ENCODE measurements at regions not wholly inside any gene's neighbourhood (a gene's known extent, or its start where the extent isn't known, plus 50 kb on each side); places are given as distances from the start of the nearest gene placed in this dataset.
A peak's percentile ranks its signal among the peaks of the same experiment; 100 is the strongest.

DNA sequence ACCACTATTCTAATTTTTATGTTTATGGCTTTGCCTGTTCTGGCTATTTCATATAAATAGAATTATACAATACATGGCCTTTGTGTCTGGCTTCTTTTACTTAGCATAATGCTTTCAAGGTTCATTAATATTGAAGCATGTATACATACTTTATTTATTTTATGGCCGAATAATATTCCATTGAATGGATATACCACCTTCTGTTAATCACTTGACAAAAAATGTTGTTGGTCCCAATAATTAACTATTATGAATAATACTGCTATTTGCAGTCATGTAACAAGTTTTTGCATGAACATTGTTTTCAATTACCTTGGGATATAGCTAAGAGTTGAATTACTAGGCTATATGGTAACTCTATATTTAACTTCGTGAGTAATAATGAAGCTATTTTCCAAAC is 767.5 kb downstream of the INHBA start:
- DNase-seq (ENCODE audit: low read depth) = no peak

DNA sequence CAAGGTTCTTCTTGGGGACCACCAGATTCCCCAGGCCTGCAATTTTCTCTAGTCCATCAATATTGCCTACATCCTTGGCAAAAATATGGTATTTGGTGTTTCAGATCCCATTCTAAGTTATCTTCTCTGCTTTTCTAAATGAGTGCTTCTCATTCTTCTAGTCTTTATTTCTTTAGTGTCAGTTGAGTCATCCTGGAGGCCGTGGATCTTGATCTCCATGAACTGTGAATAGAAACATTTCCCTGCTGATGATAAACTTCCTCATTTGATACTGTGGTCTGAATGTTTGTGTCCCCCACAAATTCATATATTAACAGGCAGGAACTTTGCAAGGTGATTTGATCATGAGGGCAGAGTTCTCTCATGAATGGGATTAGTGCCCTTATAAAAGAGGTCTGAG is 779.3 kb downstream of the INHBA start:
- DNase-seq (ENCODE audit: low read depth) = peak; percentile 67

DNA sequence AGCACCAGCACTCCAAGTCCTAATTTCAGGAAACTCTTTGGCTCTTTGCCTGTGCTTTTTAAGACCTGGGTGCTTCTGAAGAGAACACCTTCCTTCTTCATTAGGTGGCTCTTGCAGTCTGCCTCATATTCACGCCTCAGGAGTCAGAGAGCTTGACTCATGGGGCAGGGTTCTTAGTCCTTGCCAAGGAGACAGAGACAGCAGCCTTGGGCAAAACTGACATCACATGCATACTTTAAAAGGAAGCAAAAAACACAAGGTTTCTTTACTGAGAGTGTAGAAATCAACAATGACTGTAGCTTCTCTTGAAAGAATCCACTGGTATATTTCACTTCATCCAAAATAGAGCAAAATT is 780.6 kb downstream of the INHBA start:
- DNase-seq (ENCODE audit: low read depth) = peak; percentile 95

DNA sequence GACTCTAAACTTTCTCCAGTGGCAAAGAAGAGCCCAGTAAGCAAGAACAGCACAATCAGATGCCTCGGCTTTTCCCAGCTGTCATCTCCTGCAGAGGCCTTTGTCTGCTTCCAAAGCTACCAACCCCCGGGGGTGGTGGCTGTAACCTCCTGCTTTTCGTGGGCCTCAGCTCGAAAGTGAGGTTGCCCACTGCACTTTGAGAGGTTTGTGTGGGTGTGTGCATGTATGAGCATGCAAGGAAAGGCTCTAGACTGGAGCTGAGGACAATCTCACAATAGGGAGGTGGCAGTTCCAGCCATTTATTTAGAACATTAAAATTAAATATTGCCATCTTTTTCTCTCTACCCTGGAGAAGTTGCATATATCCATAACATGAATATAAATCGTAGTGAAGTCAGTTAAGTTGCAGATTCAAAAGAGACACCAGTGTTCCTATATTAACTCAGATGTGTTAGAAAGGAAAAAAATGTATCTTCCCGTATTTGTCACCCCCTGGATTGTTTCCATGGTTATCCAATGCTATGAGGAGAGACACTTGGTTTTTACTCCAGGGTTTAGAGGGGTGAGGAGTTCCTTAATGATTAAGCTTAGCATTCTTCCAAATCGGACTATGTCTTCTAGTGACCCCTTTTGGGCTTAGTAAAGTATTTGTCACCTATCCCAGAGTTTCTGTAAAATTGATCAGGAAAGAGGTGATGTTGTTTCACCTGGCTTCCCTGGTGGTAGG is 781.1 kb downstream of the INHBA start:
- DNase-seq (ENCODE audit: low read depth) = peak; percentile 32

DNA sequence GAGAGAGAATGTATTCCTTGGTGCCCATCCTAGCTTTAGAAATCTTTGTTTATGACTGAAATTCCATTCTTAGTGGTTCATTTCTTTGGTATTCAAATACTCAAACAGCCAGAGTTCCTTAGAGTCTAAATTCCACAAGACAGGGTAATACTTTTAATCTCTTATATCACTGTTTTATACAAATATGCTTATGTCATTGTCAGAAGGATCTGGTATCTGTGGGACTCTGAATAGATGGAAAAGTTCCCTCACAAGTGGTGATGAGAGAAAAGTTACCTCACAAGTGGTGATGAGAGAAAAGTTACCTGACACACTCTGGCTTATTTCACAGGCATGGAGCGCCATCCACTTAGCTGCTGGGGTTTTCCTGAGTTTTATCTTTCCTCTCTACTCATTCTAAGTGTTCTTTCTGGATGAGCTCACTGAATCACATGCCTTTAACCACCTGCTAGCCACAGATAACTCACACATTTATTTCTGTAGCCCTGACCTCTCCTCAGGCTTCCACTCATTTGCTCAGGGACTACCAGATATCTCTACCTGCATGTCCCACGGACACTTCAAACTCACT is 784.0 kb downstream of the SUGCT start:
- DNase-seq (ENCODE audit: low read depth) = peak; percentile 93

DNA sequence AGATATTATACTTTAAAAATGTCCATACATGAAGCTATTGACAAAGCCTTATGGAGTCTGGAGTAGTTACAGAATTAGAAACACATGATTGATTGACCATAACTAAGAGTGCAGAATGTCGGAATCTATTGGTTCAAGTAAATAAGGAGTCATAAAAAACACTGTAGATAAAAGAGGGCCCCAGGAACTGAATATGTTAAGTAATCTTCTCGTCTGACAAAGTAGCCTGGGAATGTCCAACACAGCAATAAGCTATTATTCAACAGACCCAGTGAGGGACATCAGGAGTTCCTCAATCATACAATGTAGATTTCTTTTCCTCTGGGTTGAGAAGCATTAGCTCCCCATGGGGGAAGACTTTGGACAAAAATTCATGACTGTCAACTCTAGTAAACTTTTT is 782.0 kb downstream of the SUGCT start:
- DNase-seq (ENCODE audit: low read depth) = peak; percentile 21

DNA sequence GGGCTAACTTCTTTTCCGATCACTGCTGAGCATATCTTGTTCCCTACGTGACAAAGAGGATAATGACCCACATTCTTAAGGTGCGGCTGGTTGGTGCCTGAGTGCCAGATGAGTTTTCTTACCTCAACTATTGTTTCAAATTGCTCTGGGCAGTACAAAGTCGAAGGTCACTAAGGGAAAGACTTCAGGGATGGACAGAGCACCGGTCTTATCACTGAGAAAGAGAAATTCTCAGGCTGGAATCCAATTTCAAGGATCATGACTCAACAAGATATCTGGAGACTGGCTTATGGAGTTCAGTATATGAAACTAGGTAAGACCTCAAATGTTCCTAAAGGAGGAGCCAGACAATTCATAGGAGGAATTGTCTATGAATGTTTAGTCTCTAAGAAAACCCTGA is 780.3 kb downstream of the SUGCT start:
- DNase-seq (ENCODE audit: low read depth) = peak; percentile 41
